ENCODE measurements at regions not wholly inside any gene's neighbourhood (a gene's known extent, or its start where the extent isn't known, plus 50 kb on each side); places are given as distances from the start of the nearest gene placed in this dataset.

DNA sequence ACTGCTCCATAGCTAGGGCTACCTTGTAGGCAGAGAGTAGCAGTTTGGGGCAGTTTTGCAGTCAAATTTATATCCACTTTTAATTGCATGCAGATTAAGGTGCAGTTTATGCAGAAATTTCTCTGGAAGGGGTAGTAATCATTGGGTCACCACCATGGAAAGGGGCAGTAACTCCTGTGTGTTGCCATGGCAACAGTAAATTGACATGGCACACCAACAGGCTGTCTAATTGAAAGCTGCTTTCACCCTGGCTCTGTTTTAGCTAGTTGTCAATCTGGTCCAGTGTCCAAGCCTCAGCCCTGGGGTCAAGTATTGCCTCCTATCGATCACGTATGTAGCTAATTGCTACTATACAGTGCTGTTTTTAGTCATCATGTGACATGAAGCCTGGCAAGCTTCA, 786.1 kb upstream of the CNTN5 start:
- TF ChIP-seq, protein P1, sequence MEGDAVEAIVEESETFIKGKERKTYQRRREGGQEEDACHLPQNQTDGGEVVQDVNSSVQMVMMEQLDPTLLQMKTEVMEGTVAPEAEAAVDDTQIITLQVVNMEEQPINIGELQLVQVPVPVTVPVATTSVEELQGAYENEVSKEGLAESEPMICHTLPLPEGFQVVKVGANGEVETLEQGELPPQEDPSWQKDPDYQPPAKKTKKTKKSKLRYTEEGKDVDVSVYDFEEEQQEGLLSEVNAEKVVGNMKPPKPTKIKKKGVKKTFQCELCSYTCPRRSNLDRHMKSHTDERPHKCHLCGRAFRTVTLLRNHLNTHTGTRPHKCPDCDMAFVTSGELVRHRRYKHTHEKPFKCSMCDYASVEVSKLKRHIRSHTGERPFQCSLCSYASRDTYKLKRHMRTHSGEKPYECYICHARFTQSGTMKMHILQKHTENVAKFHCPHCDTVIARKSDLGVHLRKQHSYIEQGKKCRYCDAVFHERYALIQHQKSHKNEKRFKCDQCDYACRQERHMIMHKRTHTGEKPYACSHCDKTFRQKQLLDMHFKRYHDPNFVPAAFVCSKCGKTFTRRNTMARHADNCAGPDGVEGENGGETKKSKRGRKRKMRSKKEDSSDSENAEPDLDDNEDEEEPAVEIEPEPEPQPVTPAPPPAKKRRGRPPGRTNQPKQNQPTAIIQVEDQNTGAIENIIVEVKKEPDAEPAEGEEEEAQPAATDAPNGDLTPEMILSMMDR (IDR thresholded peaks at IDR 0.05; ENCODE audit: low read depth, low read length) = no peak
- no peak for TF ChIP-seq EZH2phosphoT487 (IDR thresholded peaks at IDR 0.05; ENCODE audit: low read depth)

All from OCI-LY3 (cell line).